Bronchial epithelial cell (primary cell): ENCODE measurements at regions not wholly inside any gene's neighbourhood (a gene's known extent, or its start where the extent isn't known, plus 50 kb on each side); places are given as distances from the start of the nearest gene placed in this dataset.

Source experiments
- DNase-seq: peaks from one replicate; pipeline ENCODE4 v3.0.0-alpha.2; 2010; ENCODE audit warnings: low read depth
- FAIRE-seq: peaks from 2 replicates; lab custom pipeline; 2011; peaks lifted over from hg19 to GRCh38; lab: Jason Lieb, UNC
- H3K27me3 ChIP-seq: 2 replicates; pipeline ENCODE4 v1.5.1; 2011; ENCODE audit warnings: low read length; ENCODE audit not compliant: control insufficient read depth, insufficient read depth
- H3K36me3 ChIP-seq: 2 replicates; pipeline ENCODE4 v1.5.1; 2011; ENCODE audit warnings: low read length; ENCODE audit not compliant: control insufficient read depth, insufficient read depth
- H3K4me3 ChIP-seq: 2 replicates; pipeline ENCODE4 v1.5.1; 2011; ENCODE audit warnings: mild to moderate bottlenecking, low read depth, low read length, control low read depth
- TF ChIP-seq, protein P1 (sequence below): IDR thresholded peaks from 2 replicates; pipeline ENCODE4 v1.5.1; 2011; ENCODE audit warnings: mild to moderate bottlenecking, moderate library complexity, low read length, control low read depth, inconsistent platforms; ENCODE audit not compliant: insufficient read depth, severe bottlenecking

DNA sequence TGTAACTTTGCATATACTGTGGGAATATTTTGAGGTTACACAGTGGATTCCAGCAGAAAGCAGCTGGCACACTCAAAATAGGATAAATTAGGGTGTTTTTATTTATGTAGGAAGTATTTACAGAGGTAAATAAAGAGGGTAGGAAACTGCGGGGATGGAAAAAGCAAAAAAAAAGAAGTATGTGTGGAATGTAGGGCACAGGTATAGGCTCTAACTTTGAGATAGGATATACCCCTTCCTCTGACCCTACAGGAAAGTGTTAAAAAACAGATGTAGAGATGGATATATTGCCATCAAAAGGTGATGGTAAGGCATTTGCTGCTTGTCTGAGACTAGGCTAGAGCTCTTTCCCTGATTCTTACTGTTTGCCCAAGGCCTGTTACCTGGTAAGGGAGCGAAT lies 173.1 kb upstream of the ANK2 start:
- no peak overlapping the region for H3K4me3 ChIP-seq
- DNase-seq (no peak), FAIRE-seq (no peak)
- TF ChIP-seq, protein P1, sequence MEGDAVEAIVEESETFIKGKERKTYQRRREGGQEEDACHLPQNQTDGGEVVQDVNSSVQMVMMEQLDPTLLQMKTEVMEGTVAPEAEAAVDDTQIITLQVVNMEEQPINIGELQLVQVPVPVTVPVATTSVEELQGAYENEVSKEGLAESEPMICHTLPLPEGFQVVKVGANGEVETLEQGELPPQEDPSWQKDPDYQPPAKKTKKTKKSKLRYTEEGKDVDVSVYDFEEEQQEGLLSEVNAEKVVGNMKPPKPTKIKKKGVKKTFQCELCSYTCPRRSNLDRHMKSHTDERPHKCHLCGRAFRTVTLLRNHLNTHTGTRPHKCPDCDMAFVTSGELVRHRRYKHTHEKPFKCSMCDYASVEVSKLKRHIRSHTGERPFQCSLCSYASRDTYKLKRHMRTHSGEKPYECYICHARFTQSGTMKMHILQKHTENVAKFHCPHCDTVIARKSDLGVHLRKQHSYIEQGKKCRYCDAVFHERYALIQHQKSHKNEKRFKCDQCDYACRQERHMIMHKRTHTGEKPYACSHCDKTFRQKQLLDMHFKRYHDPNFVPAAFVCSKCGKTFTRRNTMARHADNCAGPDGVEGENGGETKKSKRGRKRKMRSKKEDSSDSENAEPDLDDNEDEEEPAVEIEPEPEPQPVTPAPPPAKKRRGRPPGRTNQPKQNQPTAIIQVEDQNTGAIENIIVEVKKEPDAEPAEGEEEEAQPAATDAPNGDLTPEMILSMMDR: no peak
- no peaks in the 10 kb centered on the region for H3K27me3 ChIP-seq
- no peaks in the 10 kb centered on the region for H3K36me3 ChIP-seq

DNA sequence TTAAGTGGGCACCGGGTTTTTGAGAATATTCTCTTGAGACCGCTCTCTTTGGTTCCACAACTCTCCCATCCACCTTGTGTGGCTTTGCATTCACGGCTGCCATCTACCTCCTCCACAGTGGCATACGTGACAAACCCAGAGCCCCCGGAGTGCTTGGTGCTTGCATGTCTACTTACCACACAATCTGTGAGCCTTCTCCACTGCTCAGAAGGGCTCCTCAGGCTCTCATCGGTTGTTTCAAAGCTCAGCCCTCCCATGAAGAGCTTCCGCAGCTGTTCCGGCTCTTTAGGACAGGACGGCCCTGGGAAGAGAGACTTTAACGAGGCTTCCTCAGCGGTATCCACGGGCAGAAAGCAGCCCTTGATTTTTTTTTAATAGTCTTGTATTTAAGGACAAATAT lies 167.6 kb upstream of the ANK2 start:
- FAIRE-seq: no peak
- Histone ChIP-seq H3K4me3 (no peak overlapping the region), H3K27me3 (no peaks in the 10 kb centered on the region), H3K36me3 (no peaks in the 10 kb centered on the region)
- TF ChIP-seq, protein P1: no peak
- DNase-seq: no peak

DNA sequence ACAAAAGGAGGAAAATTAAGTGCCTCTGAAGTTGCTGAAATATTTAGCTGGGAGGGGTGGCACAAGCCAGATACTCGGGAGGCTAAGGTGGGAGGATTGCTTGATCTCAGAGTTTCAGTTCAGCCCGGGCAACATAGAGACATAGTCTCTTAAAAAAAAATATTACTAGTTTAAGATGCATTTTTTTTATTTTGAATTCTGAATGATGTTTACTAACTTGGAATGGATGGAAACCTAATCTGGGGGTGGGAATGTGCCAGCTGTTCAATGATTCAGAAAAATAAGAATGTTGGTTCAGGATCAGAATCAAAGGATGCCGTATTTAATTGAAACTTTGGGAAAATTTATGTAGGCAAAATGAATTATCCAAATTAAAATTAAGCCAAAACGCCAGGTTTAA lies 167.2 kb upstream of the ANK2 start:
- H3K36me3 ChIP-seq: no peaks in the 10 kb centered on the region
- DNase-seq: no peak
- H3K4me3 ChIP-seq: no peak overlapping the region
- FAIRE-seq: no peak
- TF ChIP-seq, protein P1: no peak
- no peaks in the 10 kb centered on the region for H3K27me3 ChIP-seq

DNA sequence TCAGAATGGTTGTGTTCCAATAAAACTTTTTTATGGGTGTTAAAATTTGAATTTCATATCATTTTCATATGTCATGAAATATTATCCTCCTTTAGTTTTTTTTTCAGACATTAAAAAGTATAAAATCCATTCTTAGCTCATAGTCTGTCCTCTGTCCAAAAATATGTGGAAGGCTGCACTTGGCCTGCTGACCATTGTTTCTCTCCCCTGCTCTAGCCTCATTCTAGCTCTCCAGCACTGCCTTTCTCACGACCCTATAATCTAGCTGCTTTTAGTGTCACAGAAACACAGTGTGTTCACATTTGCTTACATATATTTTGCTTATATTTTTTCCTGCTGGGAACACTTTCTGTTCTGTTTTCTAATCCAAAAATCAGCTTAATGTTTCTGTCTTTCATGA lies 165.0 kb upstream of the ANK2 start:
- Histone ChIP-seq H3K36me3 (no peaks in the 10 kb centered on the region), H3K27me3 (no peaks in the 10 kb centered on the region), H3K4me3 (no peak overlapping the region)
- DNase-seq (no peak), FAIRE-seq (no peak)
- TF ChIP-seq, protein P1: no peak

DNA sequence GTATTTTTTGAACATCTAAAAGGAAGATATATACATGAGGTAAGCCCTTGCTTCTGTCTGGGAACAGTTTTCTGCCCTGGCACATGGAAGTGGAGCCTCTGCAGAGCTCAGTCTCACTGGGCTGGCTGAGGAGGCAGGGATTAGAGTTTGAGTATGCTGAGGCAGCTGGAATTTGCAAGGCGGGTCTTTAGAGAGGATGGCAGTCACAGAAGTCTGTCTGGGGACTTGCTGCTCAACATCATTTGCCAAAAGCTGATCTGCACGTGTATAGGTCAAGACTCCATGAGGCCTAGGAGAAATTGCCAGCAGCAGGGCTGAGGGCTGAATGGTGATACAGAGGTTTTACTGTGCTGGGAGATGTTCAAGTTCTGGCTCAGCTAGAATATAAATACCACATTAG lies 163.6 kb upstream of the ANK2 start:
- DNase-seq (no peak), FAIRE-seq (no peak)
- TF ChIP-seq, protein P1: no peak
- Histone ChIP-seq H3K36me3 (no peaks in the 10 kb centered on the region), H3K27me3 (no peaks in the 10 kb centered on the region), H3K4me3 (no peak overlapping the region)

DNA sequence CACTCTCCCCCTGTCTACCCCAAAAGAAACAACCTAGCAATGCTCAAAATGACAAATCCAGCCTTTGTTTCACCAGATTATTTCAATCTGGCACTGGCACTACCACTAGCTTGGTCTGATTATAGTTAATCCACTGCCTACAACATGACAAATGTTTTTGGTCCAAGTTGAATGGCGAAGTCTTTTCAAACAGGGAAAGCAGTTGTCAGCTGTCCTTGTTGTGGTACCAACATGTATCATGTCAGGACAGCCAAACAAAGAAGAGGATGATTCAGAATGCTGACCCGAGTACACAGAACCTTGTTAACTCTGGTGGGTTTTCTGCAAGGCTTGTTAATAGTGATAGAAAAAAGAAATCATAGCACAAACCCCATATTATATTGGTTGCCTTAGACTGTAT lies 160.8 kb upstream of the ANK2 start:
- FAIRE-seq: no peak
- TF ChIP-seq, protein P1: no peak
- Histone ChIP-seq H3K27me3 (no peaks in the 10 kb centered on the region), H3K36me3 (no peaks in the 10 kb centered on the region), H3K4me3 (no peak overlapping the region)
- no peak for DNase-seq
